SU-DHL-6 (cell line): ENCODE measurements at regions not wholly inside any gene's neighbourhood (a gene's known extent, or its start where the extent isn't known, plus 50 kb on each side); places are given as distances from the start of the nearest gene placed in this dataset.

ENCODE experiments used
- CTCF ChIP-seq: fragments of 200-600 bp; sonication (generic); IDR thresholded peaks from one replicate; pipeline ENCODE4 v1.5.1; 2017; ENCODE audit warnings: antibody characterized with exemption, mild to moderate bottlenecking, low read length, moderate library complexity; ENCODE audit not compliant: insufficient read depth, poor library complexity, severe bottlenecking
- EZH2phosphoT487 ChIP-seq: fragments of 200-600 bp; sonication (generic), shearing (Covaris generic); conservative IDR thresholded peaks from 2 replicates; pipeline ENCODE4 v1.6.1; 2018; ENCODE audit warnings: mild to moderate bottlenecking, antibody characterized with exemption, low read length, moderate library complexity, mixed read lengths

GRCh38 chr4:33339762-33340161 lies 2619.6 kb downstream of the PCDH7 start:
- no peak for TF ChIP-seq CTCF
- no peak for TF ChIP-seq EZH2phosphoT487
